ENCODE measurements at regions not wholly inside any gene's neighbourhood (a gene's known extent, or its start where the extent isn't known, plus 50 kb on each side); places are given as distances from the start of the nearest gene placed in this dataset.

- ChIA-PET CTCF (no interaction called here), RAD21 (ENCODE audit: unreplicated experiment) (no interaction called here), POLR2A (no interaction called here), SMC1A (ENCODE audit: uncharacterized antibody, unreplicated experiment) (no interaction called here)
- Histone ChIP-seq H3K9ac (ENCODE audit: control insufficient read depth, insufficient read depth, low read length) (no peak overlapping the region), H3K27me3 (replicated peaks in 1 of 2; ENCODE audit: control insufficient read depth in 2 of 2, insufficient read depth in 2 of 2, low read length in 1 of 2) (no peaks in the 10 kb centered on the region), H2AFZ (ENCODE audit: control insufficient read depth, low read depth, low read length) (no peak overlapping the region), H4K20me1 (ENCODE audit: control insufficient read depth, insufficient read depth) (no peaks in the 10 kb centered on the region), H3K36me3 (ENCODE audit: control insufficient read depth in 2 of 2, insufficient read depth in 2 of 2, low read length in 1 of 2) (no peaks in the 10 kb centered on the region), H3K79me2 (ENCODE audit: control insufficient read depth, insufficient read depth, low read length) (no peaks in the 10 kb centered on the region), H3K27ac (ENCODE audit: control insufficient read depth, insufficient read depth) (no peak overlapping the region), H3K4me3 (no peak overlapping the region), H3K9me3 (replicated peaks; ENCODE audit: control insufficient read depth, insufficient read depth, low read length) (no peaks in the 10 kb centered on the region), H3K4me1 (ENCODE audit: control insufficient read depth, insufficient read depth, low read length) (no peaks in the 10 kb centered on the region), H3K4me2 (ENCODE audit: control insufficient read depth, insufficient read depth) (no peak overlapping the region)
- in situ Hi-C loops (cut with MboI) = no loop called here
- no peak for TF ChIP-seq EP300 (IDR thresholded peaks at IDR 0.05; ENCODE audit: borderline replicate concordance in 1 of 2, control insufficient read depth in 1 of 2, low read depth in 2 of 2, low read length in 2 of 2)
- TF ChIP-seq TARDBP (IDR thresholded peaks at IDR 0.05; ENCODE audit: borderline replicate concordance) = no peak
- no peak for TF ChIP-seq IRF3 (IDR thresholded peaks at IDR 0.05)
- TF ChIP-seq HCFC1 (IDR thresholded peaks at IDR 0.05; ENCODE audit: low read length) = no peak
- TF ChIP-seq FOS (IDR thresholded peaks at IDR 0.05; ENCODE audit: borderline replicate concordance, extremely low read depth, insufficient read length) = no peak
- TF ChIP-seq RB1 (IDR thresholded peaks at IDR 0.05; ENCODE audit: borderline replicate concordance) = no peak
- no peak for TF ChIP-seq CBX3 (IDR thresholded peaks at IDR 0.05; ENCODE audit: borderline replicate concordance, low read depth)
- TF ChIP-seq BCL11A (IDR thresholded peaks at IDR 0.05; ENCODE audit: low read depth, low read length) = no peak
- TF ChIP-seq HDAC2 (IDR thresholded peaks at IDR 0.05) = no peak
- TF ChIP-seq ESRRA (IDR thresholded peaks at IDR 0.05; ENCODE audit: low read length) = no peak
- TF ChIP-seq SIN3A (IDR thresholded peaks at IDR 0.05; ENCODE audit: low read depth, low read length) = no peak
- no TSS peak for BruUV-seq (replicated peaks)
- FAIRE-seq = no peak
- WGBS (ENCODE audit: insufficient coverage, insufficient replicate concordance, low lambda C conversion rate, missing lambda C conversion rate) = 20% methylated on average over 2 of the region's 2 CpGs
- no peak for DNase-seq (ENCODE audit: low read depth, low spot score)
- ATAC-seq = no peak
- intact Hi-C loops (cut with micrococcal nuclease; ENCODE audit: unreplicated experiment) = no loop called here
Measured at GRCh38 chrX:22882543-22882942, 117.2 kb upstream of the DDX53 start.
